ENCODE measurements at regions not wholly inside any gene's neighbourhood (a gene's known extent, or its start where the extent isn't known, plus 50 kb on each side); places are given as distances from the start of the nearest gene placed in this dataset.

GRCh38 chr1:30360753-30361152 is 362.6 kb downstream of the MATN1 start:
- no peaks in the 10 kb centered on the region for H3K9me3 ChIP-seq (ENCODE audit: control insufficient read depth in 1 of 2, insufficient read depth in 1 of 2, low read depth in 1 of 2, low read length in 2 of 2)
- ChIA-PET POLR2A (no interaction called here), CTCF (interaction anchor here (5.1 kb wide), 1 partner anchor 20 kb away, joined by 20 read pairs; no protein-coding TSS in a partner anchor), RAD21 (ENCODE audit: low non-redundant PET in 1 of 2, low total read pairs in 2 of 2, uncharacterized antibody in 2 of 2, unreplicated experiment in 2 of 2) (no interaction called here)
- H3K4me1 ChIP-seq (ENCODE audit: control insufficient read depth in 1 of 2, insufficient read depth in 2 of 2, low read length in 2 of 2) = no peaks in the 10 kb centered on the region
- H3K4me2 ChIP-seq (ENCODE audit: low read length) = no peak overlapping the region
- DNase-seq (ENCODE audit: low read depth, low spot score) (no peak), ATAC-seq (no peak)
- no peaks in the 10 kb centered on the region for H3K9me2 ChIP-seq (ENCODE audit: insufficient read depth)
- H3K27ac ChIP-seq (ENCODE audit: low read depth, low read length) = no peak overlapping the region
- no peaks in the 10 kb centered on the region for H3K36me3 ChIP-seq (ENCODE audit: control insufficient read depth in 1 of 2, insufficient read depth in 2 of 2, low read length in 2 of 2)
- H3K79me2 ChIP-seq (ENCODE audit: insufficient read depth, low read length) = no peaks in the 10 kb centered on the region
- intact Hi-C loops (cut with micrococcal nuclease) = no loop called here
- H3K4me3 ChIP-seq (replicated peaks in 1 of 2; ENCODE audit: low read depth in 1 of 2, low read length in 2 of 2) = no peak overlapping the region
- no peaks in the 10 kb centered on the region for H4K20me1 ChIP-seq (ENCODE audit: insufficient read depth)
- H3K9ac ChIP-seq (ENCODE audit: low read length) = no peak overlapping the region
- TF ChIP-seq YY1 (IDR thresholded peaks at IDR 0.05; ENCODE audit: extremely low read depth, insufficient replicate concordance, low read depth, low read length) = no peak
- no peak for TF ChIP-seq POLR2A (IDR thresholded peaks at IDR 0.05; ENCODE audit: borderline replicate concordance, extremely low read depth, insufficient read depth, insufficient read length)
- no peak for TF ChIP-seq SRF (IDR thresholded peaks at IDR 0.05; ENCODE audit: low read depth)
- no peak for TF ChIP-seq CBX3 (IDR thresholded peaks at IDR 0.05; ENCODE audit: low read depth)
- no peak for TF ChIP-seq EZH2 (IDR thresholded peaks at IDR 0.05)
- TF ChIP-seq ZBTB33 (IDR thresholded peaks at IDR 0.05; ENCODE audit: extremely low read depth, insufficient replicate concordance, low read length) = no peak
- TF ChIP-seq ZNF274 (IDR thresholded peaks at IDR 0.05; ENCODE audit: low read depth, low read length) = no peak
- no peak for TF ChIP-seq ZFX (IDR thresholded peaks at IDR 0.05)
- no peak for TF ChIP-seq SIN3A (IDR thresholded peaks at IDR 0.05; ENCODE audit: low read depth)
- TF ChIP-seq POLR2AphosphoS5 (IDR thresholded peaks at IDR 0.05; ENCODE audit: low read depth, low read length) = no peak
- no peak for TF ChIP-seq TCF7L2 (IDR thresholded peaks at IDR 0.05; ENCODE audit: borderline replicate concordance, extremely low read depth, insufficient read depth, insufficient read length)
- H2AFZ ChIP-seq (ENCODE audit: low read depth, low read length, poor library complexity, severe bottlenecking) = no peak overlapping the region
- peaks cover 6% of the 10 kb centered on the region; the same call in 1 of the 2 replicates for H3K27me3 ChIP-seq (ENCODE audit: insufficient read depth, low read length)
- BruUV-seq (replicated peaks) = no TSS peak

Measured in HCT116 (cell line).